Cardiac fibroblast (primary cell): ENCODE measurements at regions not wholly inside any gene's neighbourhood (a gene's known extent, or its start where the extent isn't known, plus 50 kb on each side); places are given as distances from the start of the nearest gene placed in this dataset.

ENCODE experiments used
- DNase-seq, 2 donors: peaks; one replicate each; pipeline versions ENCODE4 v3.0.0 to v3.0.0-alpha.2; 2010; ENCODE audit warnings: low read depth in 2 of 2
- H3K4me3 ChIP-seq, 2 donors: replicated peaks in 1 of 2; 1 replicate in 1 of 2; 2 replicates in 1 of 2; pipeline ENCODE4 v1.5.1; 2011; ENCODE audit warnings: low read depth in 2 of 2, low read length in 2 of 2, mild to moderate bottlenecking in 2 of 2, moderate library complexity in 1 of 2
- CTCF ChIP-seq: IDR thresholded peaks from one replicate; pipeline ENCODE4 v1.5.1; 2011; ENCODE audit warnings: low read depth, mild to moderate bottlenecking, low read length, inconsistent platforms

- DNase-seq = peak in 1 of 2 donors; percentile 26
- no peak for TF ChIP-seq CTCF
- H3K4me3 ChIP-seq = no peak overlapping the region
Observed at GRCh38 chr13:90793261-90793820, 554.1 kb upstream of the MIR17HG start.

GRCh38 chr13:90796474-90796873, 551.0 kb upstream of the MIR17HG start:
- no peak for DNase-seq
- no peak for TF ChIP-seq CTCF
- no peak overlapping the region for H3K4me3 ChIP-seq

- no peak for DNase-seq
- H3K4me3 ChIP-seq = no peak overlapping the region
- no peak for TF ChIP-seq CTCF
Observed at GRCh38 chr13:90797335-90797734, 550.2 kb upstream of the MIR17HG start.

GRCh38 chr13:90798381-90798780, 549.1 kb upstream of the MIR17HG start:
- no peak for DNase-seq
- TF ChIP-seq CTCF = no peak
- H3K4me3 ChIP-seq = no peak overlapping the region

GRCh38 chr13:90800082-90800746, 547.3 kb upstream of the MIR17HG start:
- no peak for TF ChIP-seq CTCF
- no peak overlapping the region for H3K4me3 ChIP-seq
- DNase-seq = peak; percentile 3 to 91

- TF ChIP-seq CTCF = no peak
- no peak for DNase-seq
Observed at GRCh38 chr13:90801621-90802020, 545.9 kb upstream of the MIR17HG start.

GRCh38 chr13:90803210-90803609, 544.3 kb upstream of the MIR17HG start:
- no peak overlapping the region for H3K4me3 ChIP-seq
- TF ChIP-seq CTCF = no peak
- no peak for DNase-seq

More at GRCh38 chr13:90801621-90802020, 545.9 kb upstream of the MIR17HG start:
- no peak overlapping the region for H3K4me3 ChIP-seq
